Ishikawa (cell line): ENCODE measurements at regions not wholly inside any gene's neighbourhood (a gene's known extent, or its start where the extent isn't known, plus 50 kb on each side); places are given as distances from the start of the nearest gene placed in this dataset.

Experiments
- CEBPB ChIP-seq: IDR thresholded peaks from 2 replicates; pipeline ENCODE4 v1.6.1; 2012
- CREB1 ChIP-seq: IDR thresholded peaks from 2 replicates; pipeline ENCODE4 v1.6.1; 2012; ENCODE audit warnings: low read depth
- EGR1 ChIP-seq: IDR thresholded peaks from 2 replicates; pipeline ENCODE4 v1.6.1; 2012
- EP300 ChIP-seq: IDR thresholded peaks from 2 replicates; pipeline ENCODE4 v1.6.1; 2012; ENCODE audit warnings: borderline replicate concordance
- FOXM1 ChIP-seq: IDR thresholded peaks from 2 replicates; pipeline ENCODE4 v1.6.1; 2012; ENCODE audit warnings: low read depth, borderline replicate concordance
- MAX ChIP-seq: IDR thresholded peaks from 2 replicates; pipeline ENCODE4 v1.6.1; 2012
- NFIC ChIP-seq: IDR thresholded peaks from 2 replicates; pipeline ENCODE4 v1.6.1; 2012
- RAD21 ChIP-seq: IDR thresholded peaks from 2 replicates; pipeline ENCODE4 v1.6.1; 2012; ENCODE audit warnings: low read depth
- TAF1 ChIP-seq: IDR thresholded peaks from 2 replicates; pipeline ENCODE4 v1.6.1; 2012; ENCODE audit warnings: low read depth, mild to moderate bottlenecking
- TCF12 ChIP-seq: IDR thresholded peaks from 2 replicates; pipeline ENCODE4 v1.6.1; 2012; ENCODE audit warnings: low read depth
- TEAD4 ChIP-seq: IDR thresholded peaks from 2 replicates; pipeline ENCODE4 v1.6.1; 2012
- USF1 ChIP-seq: IDR thresholded peaks from 2 replicates; pipeline ENCODE4 v1.6.1; 2012
- YY1 ChIP-seq: IDR thresholded peaks from 2 replicates; pipeline ENCODE4 v1.6.1; 2012; ENCODE audit warnings: low read depth
- ZBTB7A ChIP-seq: IDR thresholded peaks from 2 replicates; pipeline ENCODE4 v1.6.1; 2012; ENCODE audit warnings: low read depth
- TF ChIP-seq, protein P1 (sequence below): IDR thresholded peaks from 2 replicates; pipeline ENCODE4 v1.6.1; 2012; ENCODE audit warnings: low read depth, mild to moderate bottlenecking

GRCh38 chr11:96506041-96506440 is 116.2 kb downstream of the JRKL start:
- TF ChIP-seq EGR1 = no peak
- TF ChIP-seq ZBTB7A = no peak
- TF ChIP-seq EP300 = no peak

GRCh38 chr11:96506953-96507354 is 117.1 kb downstream of the JRKL start:
- no peak for TF ChIP-seq NFIC
- TF ChIP-seq TAF1 = no peak
- TF ChIP-seq CEBPB = no peak
- no peak for TF ChIP-seq ZBTB7A
- TF ChIP-seq RAD21 = no peak
- no peak for TF ChIP-seq TCF12
- TF ChIP-seq YY1 = no peak
- no peak for TF ChIP-seq CREB1
- TF ChIP-seq TEAD4 = no peak
- TF ChIP-seq USF1 = no peak
- TF ChIP-seq MAX = no peak
- no peak for TF ChIP-seq FOXM1
- TF ChIP-seq, protein P1, sequence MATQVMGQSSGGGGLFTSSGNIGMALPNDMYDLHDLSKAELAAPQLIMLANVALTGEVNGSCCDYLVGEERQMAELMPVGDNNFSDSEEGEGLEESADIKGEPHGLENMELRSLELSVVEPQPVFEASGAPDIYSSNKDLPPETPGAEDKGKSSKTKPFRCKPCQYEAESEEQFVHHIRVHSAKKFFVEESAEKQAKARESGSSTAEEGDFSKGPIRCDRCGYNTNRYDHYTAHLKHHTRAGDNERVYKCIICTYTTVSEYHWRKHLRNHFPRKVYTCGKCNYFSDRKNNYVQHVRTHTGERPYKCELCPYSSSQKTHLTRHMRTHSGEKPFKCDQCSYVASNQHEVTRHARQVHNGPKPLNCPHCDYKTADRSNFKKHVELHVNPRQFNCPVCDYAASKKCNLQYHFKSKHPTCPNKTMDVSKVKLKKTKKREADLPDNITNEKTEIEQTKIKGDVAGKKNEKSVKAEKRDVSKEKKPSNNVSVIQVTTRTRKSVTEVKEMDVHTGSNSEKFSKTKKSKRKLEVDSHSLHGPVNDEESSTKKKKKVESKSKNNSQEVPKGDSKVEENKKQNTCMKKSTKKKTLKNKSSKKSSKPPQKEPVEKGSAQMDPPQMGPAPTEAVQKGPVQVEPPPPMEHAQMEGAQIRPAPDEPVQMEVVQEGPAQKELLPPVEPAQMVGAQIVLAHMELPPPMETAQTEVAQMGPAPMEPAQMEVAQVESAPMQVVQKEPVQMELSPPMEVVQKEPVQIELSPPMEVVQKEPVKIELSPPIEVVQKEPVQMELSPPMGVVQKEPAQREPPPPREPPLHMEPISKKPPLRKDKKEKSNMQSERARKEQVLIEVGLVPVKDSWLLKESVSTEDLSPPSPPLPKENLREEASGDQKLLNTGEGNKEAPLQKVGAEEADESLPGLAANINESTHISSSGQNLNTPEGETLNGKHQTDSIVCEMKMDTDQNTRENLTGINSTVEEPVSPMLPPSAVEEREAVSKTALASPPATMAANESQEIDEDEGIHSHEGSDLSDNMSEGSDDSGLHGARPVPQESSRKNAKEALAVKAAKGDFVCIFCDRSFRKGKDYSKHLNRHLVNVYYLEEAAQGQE = no peak
- no peak for TF ChIP-seq EP300
- no peak for TF ChIP-seq EGR1

DNA sequence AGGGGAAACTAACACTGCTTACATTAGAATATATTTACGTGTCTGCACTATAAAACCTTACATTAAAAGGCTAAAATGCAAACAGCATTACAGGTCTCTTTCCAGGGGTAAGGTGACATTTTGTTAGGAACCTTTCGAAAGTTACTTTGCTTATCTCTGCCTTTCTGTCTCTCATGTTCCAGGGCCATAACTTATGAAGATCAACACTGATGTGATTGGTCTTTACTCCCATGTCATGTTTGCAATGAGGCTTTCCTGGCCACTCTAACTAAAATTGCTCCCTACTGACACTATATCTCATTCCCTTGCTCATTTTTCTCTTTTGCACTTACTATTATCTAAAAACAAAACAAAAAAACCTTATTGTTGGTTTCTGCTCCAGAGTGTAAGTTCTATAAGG is 119.0 kb downstream of the JRKL start:
- TF ChIP-seq, protein P1 = no peak
- TF ChIP-seq MAX (no peak), TEAD4 (no peak), ZBTB7A (no peak), CEBPB (no peak), RAD21 (no peak), USF1 (no peak), FOXM1 (no peak)

DNA sequence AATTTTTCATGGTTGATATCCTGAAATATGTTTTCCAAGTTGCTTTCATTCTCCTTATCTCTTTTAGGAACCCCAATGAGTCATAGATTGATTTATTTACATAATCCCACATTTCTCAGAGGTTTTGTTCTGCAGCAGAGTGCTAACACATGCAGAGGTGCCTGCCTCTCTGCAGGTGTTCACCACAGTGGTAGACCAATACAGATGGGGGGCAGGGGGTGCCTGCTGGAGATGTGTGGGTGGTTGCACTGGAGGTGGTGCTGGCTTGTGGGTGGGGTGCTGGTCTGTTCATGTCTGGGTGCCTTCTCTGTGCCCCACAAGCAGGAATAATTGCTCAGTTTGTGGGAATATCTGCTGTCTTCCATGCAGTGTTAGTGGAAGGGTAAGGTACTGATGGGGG is 131.1 kb downstream of the JRKL start:
- TF ChIP-seq EGR1 (no peak), TCF12 (no peak), TEAD4 (no peak), USF1 (no peak)

DNA sequence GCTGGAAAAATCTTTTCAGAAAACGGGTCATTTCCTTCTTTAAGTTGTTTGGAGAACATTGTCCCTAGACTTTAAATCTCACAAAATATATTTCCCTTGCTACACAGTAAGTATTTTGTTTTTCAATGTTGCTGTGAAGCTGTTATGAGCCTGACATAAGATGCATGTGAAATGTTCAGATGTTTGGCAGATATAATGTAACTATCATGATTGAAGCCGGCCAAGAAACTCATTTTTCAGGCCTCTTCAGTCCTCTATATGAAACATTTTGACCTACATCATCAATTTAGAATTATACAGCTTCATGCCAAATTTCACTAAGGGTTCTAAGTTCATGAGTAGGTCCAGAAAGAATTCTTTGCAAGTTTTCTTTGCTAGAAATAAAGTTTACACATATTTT is 133.8 kb downstream of the JRKL start:
- TF ChIP-seq TAF1 = no peak
- no peak for TF ChIP-seq USF1
- TF ChIP-seq YY1 = no peak
- no peak for TF ChIP-seq CEBPB
- TF ChIP-seq TCF12 = no peak
- TF ChIP-seq, protein P1 = no peak
- no peak for TF ChIP-seq TEAD4
- no peak for TF ChIP-seq NFIC
- TF ChIP-seq EGR1 = no peak
- TF ChIP-seq CREB1 = no peak
- no peak for TF ChIP-seq FOXM1
- TF ChIP-seq EP300 = no peak
- no peak for TF ChIP-seq ZBTB7A
- TF ChIP-seq MAX = no peak
- no peak for TF ChIP-seq RAD21
